Smooth muscle cell of the brain vasculature (primary cell): ENCODE measurements at regions not wholly inside any gene's neighbourhood (a gene's known extent, or its start where the extent isn't known, plus 50 kb on each side); places are given as distances from the start of the nearest gene placed in this dataset.

ENCODE experiments used
- DNase-seq: peaks from one replicate; pipeline ENCODE4 v3.0.0-alpha.2; 2012; ENCODE audit warnings: low read depth, low spot score

DNA sequence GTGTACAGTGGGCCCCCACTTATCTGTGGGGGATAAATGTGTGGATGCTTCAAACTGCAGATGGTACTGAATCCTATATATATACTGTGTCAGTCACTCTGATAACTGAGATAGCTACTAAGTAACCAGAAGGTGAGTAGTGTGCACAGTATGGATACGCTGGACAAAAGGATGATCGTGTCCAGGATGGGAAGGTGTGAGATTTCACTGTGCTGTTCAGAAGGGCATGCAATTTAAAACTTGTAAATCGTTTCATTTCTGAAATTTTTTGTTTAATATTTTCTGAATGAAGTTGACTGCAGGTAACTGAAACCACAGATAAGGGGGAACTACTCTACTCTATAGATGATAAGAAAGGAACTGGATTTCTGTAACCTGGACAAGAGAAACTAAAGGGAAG is 52.1 kb upstream of the SESN3 start:
- DNase-seq = no peak

DNA sequence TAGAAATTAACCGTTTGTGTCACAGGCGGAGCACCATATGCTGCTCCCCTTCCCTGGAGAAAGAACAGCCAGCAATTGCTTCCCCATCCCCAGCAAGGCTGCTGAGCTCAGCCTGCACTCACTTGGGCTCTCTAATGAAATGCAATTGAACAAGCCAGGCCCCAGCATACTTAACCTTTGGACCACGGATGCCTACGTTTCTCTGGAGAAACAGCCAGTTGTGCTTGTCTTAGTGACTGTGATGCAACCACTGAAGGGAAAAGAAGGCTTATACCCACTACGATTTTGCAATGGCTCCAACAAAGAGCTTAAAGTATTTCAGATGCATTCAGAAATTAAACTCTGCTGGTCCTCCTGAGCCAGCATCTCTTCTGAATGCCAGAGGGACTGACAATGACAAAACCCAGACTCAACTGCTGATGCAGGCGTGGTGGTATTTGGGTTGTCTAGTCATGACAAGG is 51.3 kb upstream of the SESN3 start:
- DNase-seq = no peak
